ENCODE measurements at regions not wholly inside any gene's neighbourhood (a gene's known extent, or its start where the extent isn't known, plus 50 kb on each side); places are given as distances from the start of the nearest gene placed in this dataset.
"Not testable (repeated sequence)": the region's sequence is repeated elsewhere in the genome, so short reads cannot be mapped to it uniquely, and the experiment has no call there.

GRCh38 chr13:21296991-21297390 is 120.5 kb downstream of the MRPL57 start:
- peak in 1 of 2 donors; percentile 35 for TF ChIP-seq CTCF (IDR thresholded peaks at IDR 0.05)
- not testable (repeated sequence) for TF ChIP-seq POLR2AphosphoS5, POLR2A (IDR thresholded peaks at IDR 0.05)
